ENCODE measurements at regions not wholly inside any gene's neighbourhood (a gene's known extent, or its start where the extent isn't known, plus 50 kb on each side); places are given as distances from the start of the nearest gene placed in this dataset.

DNA sequence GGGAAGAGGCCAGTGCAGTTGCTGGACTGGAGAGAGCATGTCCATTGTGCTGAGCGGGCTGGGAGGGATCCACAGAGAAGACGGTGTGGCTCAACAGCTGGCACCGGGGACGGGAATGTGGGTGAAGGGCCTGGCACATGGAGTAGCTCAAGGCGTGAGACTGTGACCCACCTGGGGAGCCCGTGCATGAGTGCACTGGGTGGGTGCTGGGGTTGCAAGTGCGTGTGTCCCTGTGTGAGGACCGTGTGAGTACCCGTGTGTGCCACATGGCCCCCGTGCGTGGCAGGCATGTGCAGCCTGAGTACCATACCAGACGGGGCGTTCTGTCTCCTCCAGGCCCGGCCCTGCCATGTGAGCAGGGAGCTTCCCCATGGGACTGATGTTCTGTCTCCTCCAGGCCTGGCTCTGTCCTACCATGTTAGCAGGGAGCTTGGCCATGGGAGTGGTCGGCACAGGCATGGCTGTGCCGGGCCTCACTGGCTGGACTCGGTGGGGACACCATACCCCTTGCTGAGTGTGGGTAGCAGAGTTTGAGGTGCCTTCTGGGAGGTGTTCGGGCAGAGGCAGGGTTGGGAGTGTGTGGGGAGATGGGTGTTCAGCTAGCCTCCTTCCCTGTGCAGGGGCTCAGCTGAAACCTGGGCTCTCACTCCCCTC is 234.4 kb downstream of the TMEM121 start:
- TF ChIP-seq POLR2A (IDR thresholded peaks at IDR 0.05): no peak
- TF ChIP-seq, protein P1, sequence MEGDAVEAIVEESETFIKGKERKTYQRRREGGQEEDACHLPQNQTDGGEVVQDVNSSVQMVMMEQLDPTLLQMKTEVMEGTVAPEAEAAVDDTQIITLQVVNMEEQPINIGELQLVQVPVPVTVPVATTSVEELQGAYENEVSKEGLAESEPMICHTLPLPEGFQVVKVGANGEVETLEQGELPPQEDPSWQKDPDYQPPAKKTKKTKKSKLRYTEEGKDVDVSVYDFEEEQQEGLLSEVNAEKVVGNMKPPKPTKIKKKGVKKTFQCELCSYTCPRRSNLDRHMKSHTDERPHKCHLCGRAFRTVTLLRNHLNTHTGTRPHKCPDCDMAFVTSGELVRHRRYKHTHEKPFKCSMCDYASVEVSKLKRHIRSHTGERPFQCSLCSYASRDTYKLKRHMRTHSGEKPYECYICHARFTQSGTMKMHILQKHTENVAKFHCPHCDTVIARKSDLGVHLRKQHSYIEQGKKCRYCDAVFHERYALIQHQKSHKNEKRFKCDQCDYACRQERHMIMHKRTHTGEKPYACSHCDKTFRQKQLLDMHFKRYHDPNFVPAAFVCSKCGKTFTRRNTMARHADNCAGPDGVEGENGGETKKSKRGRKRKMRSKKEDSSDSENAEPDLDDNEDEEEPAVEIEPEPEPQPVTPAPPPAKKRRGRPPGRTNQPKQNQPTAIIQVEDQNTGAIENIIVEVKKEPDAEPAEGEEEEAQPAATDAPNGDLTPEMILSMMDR (IDR thresholded peaks at IDR 0.05): no peak

Data from body of pancreas (tissue), 4 donors.